GM21825 (cell line): ENCODE measurements at regions not wholly inside any gene's neighbourhood (a gene's known extent, or its start where the extent isn't known, plus 50 kb on each side); places are given as distances from the start of the nearest gene placed in this dataset.
A peak's percentile ranks its signal among the peaks of the same experiment; 100 is the strongest.
"Not testable (repeated sequence)": the region's sequence is repeated elsewhere in the genome, so short reads cannot be mapped to it uniquely, and the experiment has no call there.

Experiments used
- ATAC-seq: cut with Tn5 transposase; IDR thresholded peaks from one replicate; pipeline ENCODE4 v1.9.1; 2021; ENCODE audit warnings: mild to moderate bottlenecking, moderate library complexity; ENCODE audit not compliant: unreplicated experiment

DNA sequence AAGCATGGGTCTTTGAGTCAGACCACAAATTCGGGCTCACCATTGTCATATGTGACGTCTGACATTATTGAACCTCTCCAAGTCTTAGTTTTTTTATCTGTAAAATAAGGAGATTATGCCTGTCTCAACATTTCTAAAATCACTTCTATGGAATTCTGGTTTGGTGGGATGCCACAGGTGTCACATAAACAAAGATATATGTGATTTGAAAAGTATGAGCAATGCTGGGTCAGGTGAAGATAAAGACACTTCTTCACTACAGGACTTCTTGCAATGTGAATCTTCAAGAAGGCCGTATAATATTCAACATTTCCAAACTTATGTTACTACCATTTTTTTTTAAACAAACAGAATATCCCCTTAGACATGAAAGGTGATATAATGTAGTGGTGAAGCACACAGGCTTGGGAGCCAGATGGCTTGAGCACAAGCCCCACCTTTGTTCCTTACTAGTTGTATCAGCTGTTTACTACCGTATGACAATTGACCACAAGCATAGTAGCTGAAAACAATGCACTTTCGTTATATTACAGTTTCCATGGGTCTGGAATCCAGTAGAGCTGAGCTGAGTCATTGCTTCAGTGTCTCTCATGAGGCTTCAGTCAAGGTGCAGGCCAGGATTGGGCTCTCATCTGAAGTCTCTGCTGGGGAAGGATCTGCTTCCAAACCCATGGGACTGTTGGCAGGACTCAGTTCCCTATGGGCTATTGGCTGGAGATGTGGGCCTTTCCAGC lies 87.7 kb downstream of the UTP18 start:
- no peak for ATAC-seq

DNA sequence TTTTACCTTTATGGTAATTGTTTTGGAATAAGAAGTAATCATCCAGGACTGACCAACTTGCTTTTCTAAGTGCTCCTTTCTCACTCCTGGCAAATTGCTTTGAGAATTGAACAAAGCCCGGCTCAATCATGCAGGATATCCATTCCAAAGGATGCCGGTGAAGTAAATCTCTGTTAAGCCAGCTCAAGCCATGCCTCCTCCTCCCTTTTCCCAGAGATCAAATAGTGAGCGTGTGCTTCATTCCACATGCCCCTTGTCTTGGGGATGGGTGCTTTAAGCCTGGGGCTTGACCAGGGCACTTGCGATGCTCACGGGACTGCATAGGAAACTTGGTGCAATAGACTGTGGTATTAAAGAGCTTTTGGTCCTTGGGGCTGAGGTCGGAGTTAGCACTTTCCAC lies 90.7 kb downstream of the UTP18 start:
- ATAC-seq = no peak

DNA sequence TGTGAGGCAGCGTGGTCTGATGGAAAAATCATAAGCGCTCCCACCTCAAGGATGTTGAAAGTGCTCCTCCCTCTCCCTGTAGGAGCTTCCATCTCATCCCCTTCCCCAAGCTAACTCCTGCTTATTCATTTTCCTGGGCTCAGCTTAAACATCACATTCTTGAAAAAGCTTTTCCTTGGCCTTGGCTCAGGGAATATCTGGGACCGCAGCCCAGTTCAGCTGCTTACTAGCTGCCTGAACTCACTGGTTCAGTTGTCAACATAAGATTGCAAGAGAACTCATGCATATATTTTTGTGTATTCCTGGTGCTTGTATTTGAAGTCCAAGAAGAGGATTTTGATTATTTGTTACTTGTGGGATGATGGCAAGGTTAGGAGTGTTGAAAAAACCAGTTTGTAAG lies 91.5 kb downstream of the UTP18 start:
- ATAC-seq = no peak

- ATAC-seq = no peak
These were observed 92.5 kb downstream of the UTP18 start for GRCh38 chr17:51352798-51353197.

GRCh38 chr17:51353296-51353695 lies 93.0 kb downstream of the UTP18 start:
- no peak for ATAC-seq

- no peak for ATAC-seq
These were observed 94.6 kb downstream of the UTP18 start for GRCh38 chr17:51354936-51355335.

GRCh38 chr17:51355441-51356410 lies 95.4 kb downstream of the UTP18 start:
- no peak for ATAC-seq

- no peak for ATAC-seq
These were observed 98.7 kb downstream of the UTP18 start for GRCh38 chr17:51359055-51359454.

- ATAC-seq = no peak
These were observed 102.7 kb downstream of the UTP18 start for GRCh38 chr17:51362811-51363585.

- no peak for ATAC-seq
These were observed 104.7 kb downstream of the UTP18 start for GRCh38 chr17:51365090-51365489.

DNA sequence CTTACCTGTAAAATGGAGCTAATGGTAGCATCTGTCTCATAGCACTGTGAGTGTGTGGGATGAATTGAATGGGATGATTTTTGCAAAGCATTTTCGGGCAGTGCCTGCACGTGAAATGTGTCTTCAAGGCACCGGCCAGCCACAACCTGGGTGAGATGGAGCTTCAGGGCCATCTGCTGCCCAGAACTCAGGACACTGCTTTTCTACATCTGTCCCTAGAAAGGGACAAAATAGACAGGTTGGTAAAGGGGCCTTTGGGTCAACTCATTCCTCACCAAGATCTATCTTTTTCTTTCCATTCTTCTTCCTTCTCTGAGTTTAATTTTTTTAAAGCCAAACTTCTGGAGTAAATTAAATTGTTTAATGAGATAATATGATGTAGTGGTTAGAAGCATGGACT lies 106.5 kb downstream of the UTP18 start:
- no peak for ATAC-seq

- not testable (repeated sequence) for ATAC-seq
These were observed 107.5 kb downstream of the UTP18 start for GRCh38 chr17:51367836-51368235.

DNA sequence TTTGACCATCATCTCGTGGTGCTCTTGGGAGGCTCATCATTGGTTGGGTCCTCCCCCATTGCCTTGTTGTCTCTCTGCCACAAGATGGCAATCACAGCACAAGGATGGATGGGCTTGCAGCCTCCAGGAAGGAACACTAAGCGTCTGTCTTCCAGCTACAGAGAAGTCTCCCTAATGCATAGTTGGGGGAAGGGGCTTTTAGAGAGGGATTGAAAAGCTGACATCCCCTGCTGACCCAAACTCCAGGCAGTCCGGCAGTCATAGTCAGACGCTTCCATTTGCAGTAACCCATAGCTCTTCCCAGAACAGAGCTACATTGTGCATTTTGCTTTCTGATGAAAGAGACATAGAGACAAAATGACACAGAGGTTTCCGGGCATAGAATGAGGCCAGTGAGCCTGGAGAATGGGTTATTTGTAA lies 111.4 kb downstream of the UTP18 start:
- ATAC-seq = no peak

DNA sequence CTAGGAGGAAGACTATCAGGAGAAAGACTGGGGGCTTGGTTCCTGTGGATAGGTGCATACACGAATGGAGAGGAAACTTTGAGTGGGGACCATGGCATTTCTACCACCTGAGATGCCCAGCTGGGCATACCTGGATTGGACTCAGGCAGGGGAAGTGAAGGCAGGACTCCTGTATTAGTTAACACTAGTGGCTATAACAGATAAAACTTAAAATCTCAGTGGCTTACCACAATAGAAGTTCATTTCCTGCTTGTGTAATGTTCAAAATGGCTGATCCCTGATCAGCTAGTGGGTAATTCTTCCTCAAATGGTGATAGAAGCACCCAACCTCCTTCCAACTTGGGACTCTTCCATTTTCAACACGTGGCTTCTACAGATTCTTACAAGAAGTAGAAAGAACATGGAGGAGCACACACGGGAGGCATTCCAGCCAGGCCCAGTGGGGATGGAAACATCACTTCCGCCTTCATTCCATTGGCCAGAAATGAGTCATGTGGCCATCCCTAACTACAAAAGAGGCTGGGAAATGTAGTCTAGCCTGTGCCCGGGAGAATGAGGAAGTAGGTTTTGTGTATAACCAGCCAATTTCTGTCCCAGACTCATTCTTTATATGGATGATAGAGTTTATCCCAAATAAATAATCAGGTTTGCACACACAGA lies 112.1 kb downstream of the UTP18 start:
- peak; percentile 80 for ATAC-seq

- no peak for ATAC-seq
These were observed 113.3 kb downstream of the UTP18 start for GRCh38 chr17:51373489-51374152.

DNA sequence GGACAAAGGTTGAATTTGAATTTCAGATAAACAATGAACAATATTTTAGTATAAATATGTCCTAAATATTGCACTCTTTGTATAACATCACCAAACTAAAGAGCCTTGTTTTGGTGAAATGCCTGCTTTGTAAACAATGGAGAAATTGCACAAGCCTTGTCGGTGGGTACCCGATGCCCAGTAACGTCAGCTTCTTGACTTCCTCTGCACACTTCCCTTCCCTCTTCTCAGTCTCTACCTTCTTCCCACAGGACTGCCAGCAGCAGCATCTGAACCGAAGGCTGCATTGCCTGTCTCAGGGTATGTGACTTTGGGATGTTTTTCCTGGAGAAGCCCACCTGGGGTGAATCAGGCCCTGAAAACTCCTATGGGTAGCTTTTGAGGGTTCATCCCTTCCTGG lies 113.9 kb downstream of the UTP18 start:
- ATAC-seq = no peak

- no peak for ATAC-seq
These were observed 115.4 kb downstream of the UTP18 start for GRCh38 chr17:51375771-51376170.

GRCh38 chr17:51376739-51377138 lies 116.4 kb downstream of the UTP18 start:
- ATAC-seq = no peak

DNA sequence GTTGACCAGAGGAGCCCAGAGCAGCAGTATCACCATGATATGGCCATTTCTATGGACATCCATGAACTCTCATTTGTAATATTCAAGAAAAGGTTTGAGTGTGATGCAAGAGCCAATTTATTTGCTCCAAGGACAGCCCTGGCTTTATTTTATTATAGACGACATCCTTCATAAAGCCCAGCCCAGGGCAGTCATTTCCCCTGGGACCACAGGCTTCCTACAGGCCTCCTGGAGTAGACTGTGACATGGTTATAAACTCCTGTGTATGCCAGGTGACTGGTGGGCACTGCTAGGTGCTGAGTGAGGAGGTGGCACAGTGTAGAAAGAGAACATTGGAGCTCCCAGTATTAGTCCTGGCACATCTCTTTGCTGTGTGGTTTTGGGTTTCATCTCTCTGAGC lies 120.9 kb downstream of the UTP18 start:
- no peak for ATAC-seq

- ATAC-seq = no peak
These were observed 124.9 kb downstream of the UTP18 start for GRCh38 chr17:51385208-51385607.
